HCT116 (cell line): ENCODE measurements at regions not wholly inside any gene's neighbourhood (a gene's known extent, or its start where the extent isn't known, plus 50 kb on each side); places are given as distances from the start of the nearest gene placed in this dataset.

Experiments
- ATAC-seq: fragments of 200-7000 bp; cut with Tn5 transposase; 2 replicates; pipeline ENCODE4 v1.9.1; 2020; ENCODE audit warnings: mild to moderate bottlenecking, moderate library complexity
- BruUV-seq: library from RNA; stranded (reverse); fragments of 400-500 nt; replicated peaks from 2 replicates; lab custom pipeline; 2021; lab: Mats Ljungman, UMichigan
- CTCF ChIA-PET: fragments of 300-600 bp; sonication (Branson Sonifier 250); formaldehyde crosslinking; loops from one replicate; lab custom pipeline; 2021; ENCODE audit warnings: antibody characterized with exemption; lab: Charles Lee
- POLR2A ChIA-PET: fragments of 300-600, 350-600 bp; sonication (Branson Sonifier 250); formaldehyde crosslinking; loops from one replicate; lab custom pipeline; 2021; ENCODE audit warnings: antibody characterized with exemption; lab: Charles Lee
- RAD21 ChIA-PET, 2 experiments: fragments of 300-600 bp; sonication (Branson Sonifier 250); formaldehyde crosslinking; loops; one replicate each; lab custom pipeline; 2023; ENCODE audit warnings: low total read pairs in 2 of 2; ENCODE audit not compliant: uncharacterized antibody in 2 of 2, unreplicated experiment in 2 of 2, low non-redundant PET in 1 of 2; lab: Charles Lee
- DNase-seq: peaks from one replicate; pipeline ENCODE4 v3.0.0-alpha.2; 2010; ENCODE audit warnings: low read depth, low spot score
- H2AFZ ChIP-seq: fragments of 200-600 bp; shearing (Covaris generic), sonication (generic); 2 replicates; pipeline ENCODE4 v1.6.1; 2017; ENCODE audit warnings: low read depth, mixed run types, mixed read lengths, antibody characterized with exemption, low read length; ENCODE audit not compliant: poor library complexity, severe bottlenecking
- H3K27ac ChIP-seq: 2 replicates; pipeline ENCODE4 v1.5.1; 2012; ENCODE audit warnings: low read depth, low read length
- H3K27me3 ChIP-seq: fragments of 200-600 bp; sonication (generic); 2 replicates; pipeline ENCODE4 v1.6.1; 2016; ENCODE audit warnings: mixed run types, low read length, mixed read lengths; ENCODE audit not compliant: insufficient read depth
- H3K36me3 ChIP-seq, 2 experiments: fragments of 200-500 bp in 1 of 2; fragments of 200-600 bp in 1 of 2; sonication (Bioruptor generic) in 1 of 2; sonication (generic) in 1 of 2; 2 replicates each; pipeline versions ENCODE4 v1.5.1 to v1.6.1; 2014 to 2016; ENCODE audit warnings: low read length in 2 of 2, inconsistent platforms in 1 of 2, mixed read lengths in 1 of 2, mixed run types in 1 of 2; ENCODE audit not compliant: insufficient read depth in 2 of 2, control insufficient read depth in 1 of 2
- H3K4me1 ChIP-seq, 2 experiments: fragments of 200-600 bp in 1 of 2; sonication (generic) in 1 of 2; 2 replicates each; pipeline versions ENCODE4 v1.5.1 to v1.6.1; 2012 to 2017; ENCODE audit warnings: low read length in 2 of 2, inconsistent platforms in 1 of 2, mild to moderate bottlenecking in 1 of 2, mixed read lengths in 1 of 2, mixed run types in 1 of 2, moderate library complexity in 1 of 2; ENCODE audit not compliant: insufficient read depth in 2 of 2, control insufficient read depth in 1 of 2
- H3K4me2 ChIP-seq: fragments of 200-600 bp; sonication (generic); 2 replicates; pipeline ENCODE4 v1.6.1; 2017; ENCODE audit warnings: mixed run types, low read length, mixed read lengths
- H3K4me3 ChIP-seq, 2 experiments: fragments of 200-600 bp in 1 of 2; sonication (generic) in 1 of 2; replicated peaks in 1 of 2; 2 replicates each; pipeline ENCODE4 v1.5.1; 2011 to 2016; ENCODE audit warnings: low read length in 2 of 2, control low read depth in 1 of 2, low read depth in 1 of 2, mild to moderate bottlenecking in 1 of 2, mixed read lengths in 1 of 2, mixed run types in 1 of 2
- H3K79me2 ChIP-seq: fragments of 200-600 bp; sonication (generic); 2 replicates; pipeline ENCODE4 v1.6.1; 2017; ENCODE audit warnings: mild to moderate bottlenecking, mixed run types, low read length, moderate library complexity, mixed read lengths; ENCODE audit not compliant: insufficient read depth
- H3K9ac ChIP-seq: fragments of 200-600 bp; sonication (generic); 2 replicates; pipeline ENCODE4 v1.6.1; 2016; ENCODE audit warnings: low read length, mixed read lengths
- H3K9me2 ChIP-seq: fragments of 200-600 bp; sonication (generic), shearing (Covaris generic); 2 replicates; pipeline ENCODE4 v1.6.1; 2017; ENCODE audit warnings: mixed run types, mild to moderate bottlenecking, moderate library complexity; ENCODE audit not compliant: insufficient read depth
- H3K9me3 ChIP-seq, 2 experiments: fragments of 200-500 bp in 1 of 2; fragments of 200-600 bp in 1 of 2; sonication (Bioruptor generic) in 1 of 2; sonication (generic) in 1 of 2; 2 replicates each; pipeline ENCODE4 v1.6.1; 2014 to 2017; ENCODE audit warnings: low read length in 2 of 2, mixed read lengths in 2 of 2, inconsistent platforms in 1 of 2, low read depth in 1 of 2, mild to moderate bottlenecking in 1 of 2, mixed run types in 1 of 2, moderate library complexity in 1 of 2; ENCODE audit not compliant: control insufficient read depth in 1 of 2, insufficient read depth in 1 of 2
- H4K20me1 ChIP-seq: fragments of 200-600 bp; sonication (generic), shearing (Covaris generic); 2 replicates; pipeline ENCODE4 v1.6.1; 2017; ENCODE audit warnings: mixed run types, mild to moderate bottlenecking, moderate library complexity; ENCODE audit not compliant: insufficient read depth
- CBX3 ChIP-seq: IDR thresholded peaks from 2 replicates; pipeline ENCODE4 v1.6.1; 2012; ENCODE audit warnings: low read depth
- CEBPB ChIP-seq: IDR thresholded peaks from 2 replicates; pipeline ENCODE4 v1.6.1; 2012; ENCODE audit warnings: low read depth
- EGR1 ChIP-seq: IDR thresholded peaks from 2 replicates; pipeline ENCODE4 v1.6.1; 2012; ENCODE audit warnings: low read depth
- ELF1 ChIP-seq: IDR thresholded peaks from 2 replicates; pipeline ENCODE4 v1.6.1; 2012; ENCODE audit warnings: low read depth, borderline replicate concordance
- EZH2 ChIP-seq: fragments of 200-600 bp; sonication (generic); IDR thresholded peaks from 2 replicates; pipeline ENCODE4 v1.6.1; 2017; ENCODE audit warnings: antibody characterized with exemption, mixed run types
- EZH2phosphoT487 ChIP-seq: fragments of 200-600 bp; IDR thresholded peaks from 2 replicates; pipeline ENCODE4 v1.6.1; 2018; ENCODE audit warnings: antibody characterized with exemption, borderline replicate concordance
- FOSL1 ChIP-seq: IDR thresholded peaks from 2 replicates; pipeline ENCODE4 v1.6.1; 2012; ENCODE audit warnings: low read depth
- JUND ChIP-seq: IDR thresholded peaks from 2 replicates; pipeline ENCODE4 v1.6.1; 2012
- POLR2A ChIP-seq: IDR thresholded peaks from 2 replicates; pipeline ENCODE4 v1.7.0; 2011; ENCODE audit warnings: borderline replicate concordance; ENCODE audit not compliant: insufficient read depth, insufficient read length; ENCODE audit errors: extremely low read depth
- RAD21 ChIP-seq: IDR thresholded peaks from 2 replicates; pipeline ENCODE4 v1.6.1; 2012; ENCODE audit warnings: low read depth, mild to moderate bottlenecking
- SIN3A ChIP-seq: IDR thresholded peaks from 2 replicates; pipeline ENCODE4 v1.6.1; 2012; ENCODE audit warnings: low read depth
- SRF ChIP-seq: IDR thresholded peaks from 2 replicates; pipeline ENCODE4 v1.6.1; 2012; ENCODE audit warnings: low read depth
- TCF7L2 ChIP-seq: IDR thresholded peaks from 2 replicates; pipeline ENCODE4 v1.7.0; 2011; ENCODE audit warnings: borderline replicate concordance, inconsistent platforms; ENCODE audit not compliant: insufficient read depth, insufficient read length; ENCODE audit errors: extremely low read depth
- YY1 ChIP-seq: IDR thresholded peaks from 2 replicates; pipeline ENCODE4 v1.6.1; 2011; ENCODE audit warnings: low read length, low read depth, moderate library complexity, mild to moderate bottlenecking; ENCODE audit not compliant: insufficient replicate concordance; ENCODE audit errors: extremely low read depth
- ZFX ChIP-seq: fragments of 450-650 bp; IDR thresholded peaks from 2 replicates; pipeline ENCODE4 v1.6.1; 2017
- intact Hi-C: fragments of 100-400 bp; cut with micrococcal nuclease; formaldehyde crosslinking; loops from 2 replicates; pipeline ENCODE4 v1.10.0; 2022
- TF ChIP-seq, protein P1 (sequence below): IDR thresholded peaks from 2 replicates; pipeline ENCODE4 v1.6.1; 2012
- TF ChIP-seq, protein P2 (sequence below), 3 experiments: fragments of 200-600 bp in 1 of 3; sonication (generic) in 1 of 3; IDR thresholded peaks in 2 of 3; conservative IDR thresholded peaks in 1 of 3; 2 replicates each; pipeline ENCODE4 v1.5.1; 2012 to 2017; ENCODE audit warnings: low read depth in 2 of 3, low read length in 2 of 3, antibody characterized with exemption in 1 of 3, borderline replicate concordance in 1 of 3, control low read depth in 1 of 3, mild to moderate bottlenecking in 1 of 3, mixed read lengths in 1 of 3, mixed run types in 1 of 3, moderate library complexity in 1 of 3; ENCODE audit not compliant: insufficient read depth in 1 of 3
- TF ChIP-seq, protein P3 (sequence below): IDR thresholded peaks from 2 replicates; pipeline ENCODE4 v1.6.1; 2012
- TF ChIP-seq, protein P4 (sequence below): IDR thresholded peaks from 2 replicates; pipeline ENCODE4 v1.6.1; 2012; ENCODE audit warnings: low read depth

DNA sequence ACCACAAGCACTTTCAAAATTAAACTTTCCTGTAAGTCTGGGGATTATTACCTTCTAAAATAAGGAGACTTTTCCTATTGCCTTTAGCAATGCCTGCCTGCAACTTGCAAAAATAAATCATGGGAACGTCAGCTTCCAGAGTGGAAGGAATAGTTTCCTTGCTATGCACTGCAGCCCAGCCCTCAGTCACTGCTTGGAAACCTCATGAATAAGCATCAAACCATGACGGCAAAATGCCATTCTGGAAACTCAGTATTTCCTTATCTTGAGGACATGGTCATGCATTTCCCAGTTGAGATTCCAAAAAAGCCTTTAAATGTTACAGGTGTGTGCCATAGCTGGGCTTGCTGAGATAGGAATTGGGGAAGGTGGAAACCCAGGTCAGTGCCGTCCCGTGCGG, 84.2 kb upstream of the OTOS start (continued):
- TF ChIP-seq CBX3 (no peak), SIN3A (no peak), JUND (no peak), SRF (no peak), YY1 (no peak), TCF7L2 (no peak)
- TF ChIP-seq, protein P1, sequence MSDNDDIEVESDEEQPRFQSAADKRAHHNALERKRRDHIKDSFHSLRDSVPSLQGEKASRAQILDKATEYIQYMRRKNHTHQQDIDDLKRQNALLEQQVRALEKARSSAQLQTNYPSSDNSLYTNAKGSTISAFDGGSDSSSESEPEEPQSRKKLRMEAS, result no peak

DNA sequence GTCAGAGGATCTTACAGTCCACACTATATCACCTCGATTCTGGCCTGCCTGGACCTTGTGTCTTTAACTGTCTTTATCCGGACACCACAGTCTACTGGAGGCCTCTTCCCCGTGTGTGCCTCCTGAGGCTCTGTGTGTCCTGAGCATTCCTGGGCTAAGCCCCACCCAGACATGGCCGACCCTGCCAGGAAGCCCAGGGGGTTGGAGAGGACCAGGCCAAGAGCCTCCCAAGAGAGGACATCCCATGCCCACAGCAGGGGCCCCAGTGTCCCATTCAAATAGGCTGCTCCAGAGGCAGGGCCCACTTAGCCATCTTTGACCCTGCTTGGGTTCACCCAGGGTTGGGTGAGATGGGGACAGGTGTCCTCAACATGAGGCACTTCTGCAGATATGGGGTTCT, 84.7 kb upstream of the OTOS start:
- H4K20me1 ChIP-seq, result no peaks in the 10 kb centered on the region
- no peak overlapping the region for H3K4me3 ChIP-seq
- H3K36me3 ChIP-seq, result no peaks in the 10 kb centered on the region
- no peak overlapping the region for H3K27ac ChIP-seq
- DNase-seq (no peak), ATAC-seq (no peak)
- H3K79me2 ChIP-seq, result no peaks in the 10 kb centered on the region
- no peaks in the 10 kb centered on the region for H3K9me2 ChIP-seq
- TF ChIP-seq CEBPB (no peak), EZH2phosphoT487 (no peak), CBX3 (no peak), RAD21 (no peak), TCF7L2 (no peak), EGR1 (no peak), POLR2A (no peak), SIN3A (no peak), ZFX (no peak), ELF1 (no peak), YY1 (no peak), FOSL1 (no peak), EZH2 (no peak), SRF (no peak)
- TF ChIP-seq, protein P1, result no peak
- TF ChIP-seq, protein P2, sequence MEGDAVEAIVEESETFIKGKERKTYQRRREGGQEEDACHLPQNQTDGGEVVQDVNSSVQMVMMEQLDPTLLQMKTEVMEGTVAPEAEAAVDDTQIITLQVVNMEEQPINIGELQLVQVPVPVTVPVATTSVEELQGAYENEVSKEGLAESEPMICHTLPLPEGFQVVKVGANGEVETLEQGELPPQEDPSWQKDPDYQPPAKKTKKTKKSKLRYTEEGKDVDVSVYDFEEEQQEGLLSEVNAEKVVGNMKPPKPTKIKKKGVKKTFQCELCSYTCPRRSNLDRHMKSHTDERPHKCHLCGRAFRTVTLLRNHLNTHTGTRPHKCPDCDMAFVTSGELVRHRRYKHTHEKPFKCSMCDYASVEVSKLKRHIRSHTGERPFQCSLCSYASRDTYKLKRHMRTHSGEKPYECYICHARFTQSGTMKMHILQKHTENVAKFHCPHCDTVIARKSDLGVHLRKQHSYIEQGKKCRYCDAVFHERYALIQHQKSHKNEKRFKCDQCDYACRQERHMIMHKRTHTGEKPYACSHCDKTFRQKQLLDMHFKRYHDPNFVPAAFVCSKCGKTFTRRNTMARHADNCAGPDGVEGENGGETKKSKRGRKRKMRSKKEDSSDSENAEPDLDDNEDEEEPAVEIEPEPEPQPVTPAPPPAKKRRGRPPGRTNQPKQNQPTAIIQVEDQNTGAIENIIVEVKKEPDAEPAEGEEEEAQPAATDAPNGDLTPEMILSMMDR (IDR thresholded peaks at IDR 0.05 in 2 of 3, conservative IDR thresholded peaks at IDR 0.05 in 1 of 3; ENCODE audit: borderline replicate concordance in 1 of 3, insufficient read depth in 1 of 3, low read depth in 2 of 3, low read length in 2 of 3), result no peak
- TF ChIP-seq, protein P3, sequence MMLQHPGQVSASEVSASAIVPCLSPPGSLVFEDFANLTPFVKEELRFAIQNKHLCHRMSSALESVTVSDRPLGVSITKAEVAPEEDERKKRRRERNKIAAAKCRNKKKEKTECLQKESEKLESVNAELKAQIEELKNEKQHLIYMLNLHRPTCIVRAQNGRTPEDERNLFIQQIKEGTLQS, result no peak
- TF ChIP-seq, protein P4, sequence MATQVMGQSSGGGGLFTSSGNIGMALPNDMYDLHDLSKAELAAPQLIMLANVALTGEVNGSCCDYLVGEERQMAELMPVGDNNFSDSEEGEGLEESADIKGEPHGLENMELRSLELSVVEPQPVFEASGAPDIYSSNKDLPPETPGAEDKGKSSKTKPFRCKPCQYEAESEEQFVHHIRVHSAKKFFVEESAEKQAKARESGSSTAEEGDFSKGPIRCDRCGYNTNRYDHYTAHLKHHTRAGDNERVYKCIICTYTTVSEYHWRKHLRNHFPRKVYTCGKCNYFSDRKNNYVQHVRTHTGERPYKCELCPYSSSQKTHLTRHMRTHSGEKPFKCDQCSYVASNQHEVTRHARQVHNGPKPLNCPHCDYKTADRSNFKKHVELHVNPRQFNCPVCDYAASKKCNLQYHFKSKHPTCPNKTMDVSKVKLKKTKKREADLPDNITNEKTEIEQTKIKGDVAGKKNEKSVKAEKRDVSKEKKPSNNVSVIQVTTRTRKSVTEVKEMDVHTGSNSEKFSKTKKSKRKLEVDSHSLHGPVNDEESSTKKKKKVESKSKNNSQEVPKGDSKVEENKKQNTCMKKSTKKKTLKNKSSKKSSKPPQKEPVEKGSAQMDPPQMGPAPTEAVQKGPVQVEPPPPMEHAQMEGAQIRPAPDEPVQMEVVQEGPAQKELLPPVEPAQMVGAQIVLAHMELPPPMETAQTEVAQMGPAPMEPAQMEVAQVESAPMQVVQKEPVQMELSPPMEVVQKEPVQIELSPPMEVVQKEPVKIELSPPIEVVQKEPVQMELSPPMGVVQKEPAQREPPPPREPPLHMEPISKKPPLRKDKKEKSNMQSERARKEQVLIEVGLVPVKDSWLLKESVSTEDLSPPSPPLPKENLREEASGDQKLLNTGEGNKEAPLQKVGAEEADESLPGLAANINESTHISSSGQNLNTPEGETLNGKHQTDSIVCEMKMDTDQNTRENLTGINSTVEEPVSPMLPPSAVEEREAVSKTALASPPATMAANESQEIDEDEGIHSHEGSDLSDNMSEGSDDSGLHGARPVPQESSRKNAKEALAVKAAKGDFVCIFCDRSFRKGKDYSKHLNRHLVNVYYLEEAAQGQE, result no peak
- H3K9ac ChIP-seq, result no peak overlapping the region
- no peaks in the 10 kb centered on the region; the same call in 1 of the 2 replicates for H3K27me3 ChIP-seq
- no peaks in the 10 kb centered on the region for H3K4me1 ChIP-seq
- ChIA-PET POLR2A (no interaction called here), CTCF (interaction anchor here (1.3 kb wide), 1 partner anchor 8 kb away, joined by 3 read pairs; no protein-coding TSS in a partner anchor), RAD21 (no interaction called here)
- no peaks in the 10 kb centered on the region for H3K9me3 ChIP-seq
- H3K4me2 ChIP-seq, result no peak overlapping the region
- no peak overlapping the region for H2AFZ ChIP-seq
- no TSS peak for BruUV-seq
- intact Hi-C loops, result no loop called here
